Esophagus mucosa (tissue), 1 donor: ENCODE measurements at regions not wholly inside any gene's neighbourhood (a gene's known extent, or its start where the extent isn't known, plus 50 kb on each side); places are given as distances from the start of the nearest gene placed in this dataset.

Source experiments
- ATAC-seq: fragments of 200-7000 bp; cut with Tn5 transposase; one replicate; pipeline ENCODE4 v1.9.1; 2020
- donor health status: DM: yes; HTN: yes; CAD: no.

GRCh38 chr1:30405081-30405480, 318.3 kb downstream of the MATN1 start:
- no peak for ATAC-seq

- no peak for ATAC-seq
These were observed 319.0 kb downstream of the MATN1 start for GRCh38 chr1:30404341-30404740.

- no peak for ATAC-seq
These were observed 319.7 kb downstream of the MATN1 start for GRCh38 chr1:30403726-30404125.

- no peak for ATAC-seq
These were observed 320.2 kb downstream of the MATN1 start for GRCh38 chr1:30403061-30403645.

GRCh38 chr1:30402031-30402430, 321.4 kb downstream of the MATN1 start:
- ATAC-seq = no peak

GRCh38 chr1:30400507-30400906, 322.9 kb downstream of the MATN1 start:
- no peak for ATAC-seq

- ATAC-seq = no peak
These were observed 324.4 kb downstream of the MATN1 start for GRCh38 chr1:30399026-30399425.

- no peak for ATAC-seq
These were observed 325.8 kb downstream of the MATN1 start for GRCh38 chr1:30397576-30397975.

GRCh38 chr1:30395631-30396030, 327.8 kb downstream of the MATN1 start:
- ATAC-seq = no peak

GRCh38 chr1:30388386-30388785, 335.0 kb downstream of the MATN1 start:
- no peak for ATAC-seq

- ATAC-seq = no peak
These were observed 337.0 kb downstream of the MATN1 start for GRCh38 chr1:30386156-30386926.

GRCh38 chr1:30385246-30385995, 338.0 kb downstream of the MATN1 start:
- no peak for ATAC-seq

- ATAC-seq = no peak
These were observed 338.8 kb downstream of the MATN1 start for GRCh38 chr1:30384286-30385245.

GRCh38 chr1:30383221-30383711, 340.1 kb downstream of the MATN1 start:
- ATAC-seq = no peak

GRCh38 chr1:30382496-30382895, 340.9 kb downstream of the MATN1 start:
- no peak for ATAC-seq

- ATAC-seq = no peak
These were observed 341.6 kb downstream of the MATN1 start for GRCh38 chr1:30381671-30382365.

- ATAC-seq = no peak
These were observed 342.1 kb downstream of the MATN1 start for GRCh38 chr1:30381266-30381665.

GRCh38 chr1:30380625-30380984, 342.8 kb downstream of the MATN1 start:
- no peak for ATAC-seq

GRCh38 chr1:30379684-30380624, 343.4 kb downstream of the MATN1 start:
- ATAC-seq = peak; percentile 66

- peak; percentile 27 for ATAC-seq
These were observed 344.3 kb downstream of the MATN1 start for GRCh38 chr1:30378991-30379581.
